Muscle of back (tissue), 3 donors: ENCODE measurements at regions not wholly inside any gene's neighbourhood (a gene's known extent, or its start where the extent isn't known, plus 50 kb on each side); places are given as distances from the start of the nearest gene placed in this dataset.

ENCODE experiments used
- DNase-seq, 3 donors: peaks; one replicate each; pipeline versions ENCODE4 v3.0.0 to v3.0.0-alpha.2; 2013

DNA sequence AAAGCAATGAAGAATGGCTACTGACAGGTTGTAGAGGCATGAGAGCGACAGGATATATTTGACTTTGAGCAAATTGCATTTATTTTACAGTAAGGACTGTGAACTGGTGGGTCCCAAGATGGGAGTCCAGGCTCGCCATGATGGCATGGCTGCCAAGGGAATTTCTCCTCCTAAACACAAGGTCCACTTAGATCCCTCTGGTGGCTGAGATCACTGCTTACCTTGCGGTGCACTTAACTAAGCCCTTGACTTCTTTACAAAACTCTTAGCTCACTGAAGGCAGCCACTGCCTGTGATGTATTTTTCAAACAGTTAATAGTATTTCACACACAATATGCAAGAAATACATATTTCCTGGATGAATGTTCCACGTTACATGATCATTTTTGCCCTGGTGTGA, 50.3 kb upstream of the SORBS2 start:
- no peak for DNase-seq

DNA sequence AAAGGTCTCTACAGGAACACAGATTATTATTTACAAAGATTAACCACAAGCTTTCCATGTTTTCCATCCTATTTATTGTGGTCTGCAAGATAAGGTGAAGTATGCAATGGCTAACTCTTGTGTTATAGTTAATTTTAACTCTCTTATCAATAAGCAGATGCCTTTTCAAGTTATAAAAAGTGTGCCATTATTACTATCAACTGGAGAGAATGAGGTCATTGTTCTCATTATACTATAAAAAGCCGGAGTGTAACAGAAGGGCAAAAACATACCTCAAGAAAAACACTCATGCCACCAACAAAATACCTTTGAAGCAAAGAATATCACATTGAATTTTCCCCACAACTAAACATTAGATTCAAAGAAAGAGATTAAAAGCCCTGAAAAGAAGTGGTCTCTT, 52.0 kb upstream of the SORBS2 start:
- no peak for DNase-seq

DNA sequence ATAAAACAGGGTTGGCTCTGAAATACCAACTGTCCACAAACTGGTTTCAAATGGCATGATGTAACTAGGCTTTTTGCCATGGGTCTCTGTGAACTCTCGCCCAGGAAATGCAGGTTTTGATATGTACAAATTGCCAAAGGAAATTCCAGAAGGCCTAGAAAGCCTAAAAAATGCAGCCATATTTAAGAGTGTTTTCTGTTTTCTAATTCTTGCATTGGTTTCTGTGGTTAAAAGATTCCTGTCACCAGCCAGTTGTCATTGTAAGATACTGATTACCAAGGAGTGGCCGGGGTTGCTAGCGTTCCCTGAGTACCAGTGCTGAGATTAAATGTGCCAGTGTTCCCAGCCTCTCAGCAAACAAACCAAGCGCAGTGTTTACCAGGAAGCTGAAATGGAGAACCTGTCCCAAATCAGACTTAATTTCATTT, 53.9 kb upstream of the SORBS2 start:
- no peak for DNase-seq

DNA sequence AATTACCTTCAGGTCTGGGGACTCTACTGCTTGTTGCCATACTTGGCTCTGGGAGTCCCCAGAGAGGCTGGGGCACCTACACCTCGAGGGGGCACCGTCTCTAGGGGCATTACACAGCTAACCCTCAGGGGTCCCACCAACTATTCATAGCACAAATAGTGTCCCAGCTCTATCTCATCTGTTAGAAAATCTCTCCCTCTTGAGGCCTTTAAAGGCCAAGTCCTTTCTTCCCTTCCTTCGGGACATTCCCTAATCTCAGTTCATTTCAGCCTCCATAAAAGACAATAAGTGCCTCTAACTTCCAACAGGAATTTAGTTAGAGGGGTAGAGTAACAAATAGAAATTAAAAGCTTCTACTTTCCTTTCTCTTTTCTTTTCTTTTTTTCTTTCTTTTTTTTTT, 55.8 kb upstream of the SORBS2 start:
- DNase-seq: no peak

DNA sequence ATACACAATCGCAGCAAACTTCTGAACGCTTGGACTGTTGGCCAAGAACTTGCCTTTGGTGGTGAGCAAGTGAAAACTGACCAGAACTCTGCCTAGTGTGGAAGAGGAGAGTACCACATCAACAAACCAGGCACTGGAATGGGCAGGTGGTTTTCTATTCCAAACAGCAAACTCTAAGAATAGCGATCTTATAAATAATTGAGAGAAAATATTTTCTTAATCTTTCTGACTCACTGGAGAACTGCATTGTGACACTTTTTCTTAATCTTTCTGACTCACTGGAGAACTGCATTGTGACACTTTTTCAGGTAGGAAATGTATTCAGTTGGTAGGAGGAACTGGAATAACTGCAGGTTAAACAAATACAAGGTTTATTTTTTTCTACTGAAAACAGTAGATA, 57.0 kb upstream of the SORBS2 start:
- DNase-seq: no peak

DNA sequence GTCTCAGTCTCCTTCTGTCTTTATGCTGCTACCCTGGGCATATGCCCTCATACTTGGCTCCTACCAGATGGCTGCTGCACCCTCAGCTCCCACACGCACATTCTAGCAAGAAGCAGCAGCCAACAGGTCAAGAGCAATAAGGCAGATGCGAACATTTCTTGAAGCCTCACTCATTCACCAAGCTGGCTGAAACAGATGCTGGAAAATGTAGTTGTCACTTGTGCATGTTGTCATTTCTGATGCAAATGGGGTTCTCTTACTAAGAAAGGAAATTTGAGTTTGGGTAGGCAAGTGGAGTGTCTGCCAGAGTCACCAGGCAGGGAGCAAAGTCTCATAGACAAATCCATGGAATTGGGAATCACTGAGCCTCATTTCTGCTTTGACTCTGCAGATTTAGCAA, 57.4 kb upstream of the SORBS2 start:
- DNase-seq: no peak

DNA sequence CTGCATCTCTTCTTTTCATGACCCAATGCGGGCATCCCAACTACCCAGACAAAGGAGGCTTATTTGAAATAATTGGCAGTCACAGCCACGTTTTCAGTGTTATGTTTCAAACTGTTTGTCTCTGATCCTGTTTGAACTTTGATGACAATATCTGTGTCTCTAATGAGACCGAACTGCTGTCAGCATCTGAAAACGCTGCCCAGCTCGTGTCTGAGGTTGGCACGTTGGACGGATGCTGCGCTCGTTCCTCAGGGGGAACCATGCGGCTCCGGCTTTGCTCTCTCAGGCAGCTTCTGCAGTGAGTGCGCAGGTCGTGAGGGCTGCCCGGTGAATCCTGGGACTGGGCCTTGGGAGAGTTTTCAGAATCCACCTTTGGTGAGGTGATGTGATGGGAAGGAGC, 58.4 kb upstream of the SORBS2 start:
- DNase-seq: no peak

DNA sequence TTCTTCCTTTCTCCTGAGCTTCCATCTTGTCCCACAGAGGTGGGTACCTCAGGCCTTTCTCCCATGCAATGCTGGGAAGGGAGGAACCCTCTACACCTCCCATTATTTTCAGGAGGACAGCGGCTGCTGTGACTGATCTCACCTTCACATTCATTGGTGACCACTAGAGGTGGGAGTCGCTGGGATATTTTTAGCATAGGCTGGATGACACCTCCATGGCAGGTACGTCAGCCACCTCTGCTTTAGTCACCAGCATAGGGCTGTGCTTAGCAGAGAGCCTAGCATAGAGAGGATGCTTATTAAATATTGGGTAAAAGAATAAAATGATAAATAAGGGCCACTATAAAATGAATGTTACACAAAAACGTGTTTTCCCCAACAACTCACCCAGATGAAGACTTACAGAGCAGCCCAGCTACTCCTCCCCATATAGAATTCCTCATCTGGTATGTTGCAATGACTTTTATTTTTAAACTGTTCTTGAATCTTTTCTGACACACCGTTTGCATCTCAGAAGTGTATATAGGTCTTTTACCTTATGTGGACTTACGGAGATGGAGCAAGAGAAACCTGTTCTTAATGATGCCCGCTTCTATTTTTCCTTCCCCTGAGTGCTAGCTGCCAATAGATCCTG, 60.9 kb upstream of the SORBS2 start:
- DNase-seq: no peak

DNA sequence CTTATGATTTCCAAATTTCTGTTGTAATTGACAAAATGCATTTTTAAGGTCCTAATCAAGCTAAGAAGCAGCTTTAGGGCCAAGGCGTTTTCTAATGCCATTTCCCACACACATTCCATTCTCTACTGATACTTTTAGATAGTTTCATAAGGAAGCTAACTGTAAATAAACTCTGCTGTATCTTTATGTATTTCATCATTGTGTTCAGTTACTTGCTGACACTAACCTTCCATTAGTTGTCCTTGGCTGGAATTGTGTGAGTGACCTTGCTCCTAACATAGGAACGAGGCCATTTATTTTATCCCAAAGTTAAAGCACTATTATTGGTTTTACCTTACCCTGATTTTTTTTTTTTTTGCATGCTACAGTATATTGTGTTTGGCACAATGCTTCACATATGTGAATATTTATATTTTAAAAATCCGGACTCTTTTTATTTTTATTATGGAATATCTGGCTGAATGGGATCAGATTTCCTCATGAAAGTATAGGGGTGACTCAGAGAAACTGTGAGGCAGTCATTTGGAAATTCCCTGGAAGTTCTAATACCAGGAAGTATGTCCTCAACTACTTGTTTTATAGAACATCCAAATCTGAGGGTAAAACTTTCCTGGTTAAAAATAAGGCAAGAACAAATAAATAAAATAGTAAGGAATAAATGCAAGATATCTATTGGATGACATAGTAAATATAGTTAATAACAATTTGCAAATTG, 62.7 kb upstream of the SORBS2 start:
- no peak for DNase-seq

DNA sequence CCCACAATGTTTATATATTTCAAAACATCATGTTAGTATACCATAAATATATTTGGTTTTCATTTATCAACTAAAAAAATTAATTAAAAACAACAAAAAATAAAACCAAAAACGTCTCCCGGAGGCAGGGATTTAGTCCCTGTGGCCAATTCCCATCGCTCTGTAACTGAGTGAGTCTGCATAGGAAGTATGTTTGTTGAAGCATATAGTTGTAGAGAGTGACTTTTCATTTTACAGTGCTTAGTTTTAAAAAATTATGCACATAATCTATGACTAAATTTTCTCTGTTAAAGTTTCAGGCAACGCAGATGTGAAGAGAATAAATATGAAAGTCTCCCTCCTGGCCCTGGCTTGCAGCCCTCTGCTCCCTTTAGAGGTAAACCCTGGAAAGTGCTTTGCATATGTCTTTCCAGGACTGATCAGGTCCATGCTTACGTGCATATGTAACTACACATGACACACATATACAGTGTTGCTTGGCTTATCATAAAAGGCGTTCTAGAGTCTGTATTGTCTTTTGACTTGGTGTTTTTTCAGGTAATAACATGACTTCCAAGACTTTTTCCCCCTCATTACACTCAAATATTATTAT, 63.4 kb upstream of the SORBS2 start:
- DNase-seq: no peak

DNA sequence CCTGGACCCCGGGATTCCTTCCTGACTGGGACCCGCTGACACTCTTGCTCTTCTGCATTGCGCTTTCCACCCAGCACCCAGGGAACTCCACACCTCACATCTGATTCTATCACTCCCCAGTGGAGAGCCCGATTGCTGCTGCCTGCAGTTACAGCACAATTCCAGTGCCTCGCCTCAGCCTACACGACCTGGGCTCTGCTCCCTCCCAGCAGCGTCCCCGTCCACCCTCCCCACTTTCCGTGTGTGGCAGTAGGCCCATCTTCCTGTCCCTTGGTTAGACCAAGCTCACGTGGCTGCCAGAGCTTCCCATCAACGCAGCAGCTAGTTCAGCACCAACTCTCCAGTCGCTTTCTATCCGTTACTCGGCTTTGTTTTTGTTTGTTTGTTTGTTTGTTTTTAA, 66.6 kb upstream of the SORBS2 start:
- DNase-seq: no peak

DNA sequence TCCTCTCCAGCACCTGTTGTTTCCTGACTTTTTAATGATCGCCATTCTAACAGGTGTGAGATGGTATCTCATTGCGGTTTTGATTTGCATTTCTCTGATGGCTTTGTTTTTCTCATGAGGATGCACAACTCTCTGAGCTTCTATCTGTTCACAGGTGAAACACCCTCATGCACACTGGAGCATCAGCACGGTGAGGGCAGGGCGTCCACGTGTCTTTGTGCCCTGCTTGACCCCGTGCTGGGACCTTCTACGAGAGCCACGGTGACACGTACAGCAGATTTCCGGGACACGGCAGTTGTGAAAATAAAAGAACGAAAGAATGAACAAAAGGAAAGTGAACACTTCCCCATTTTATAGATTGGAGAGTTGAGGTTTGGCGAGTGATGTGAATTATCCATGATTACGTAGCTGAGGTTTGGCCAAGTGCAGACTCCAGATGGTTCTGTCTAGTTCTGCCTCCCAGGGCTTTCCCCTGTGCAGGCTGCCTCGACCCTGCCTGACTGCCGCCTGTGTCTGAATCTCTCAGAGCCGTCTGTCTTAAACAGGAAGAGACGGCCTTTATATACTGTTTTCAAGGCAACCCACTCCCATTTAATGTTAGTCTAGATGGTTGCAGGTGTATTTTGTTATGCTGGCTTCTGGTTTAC, 67.8 kb upstream of the SORBS2 start:
- no peak for DNase-seq

DNA sequence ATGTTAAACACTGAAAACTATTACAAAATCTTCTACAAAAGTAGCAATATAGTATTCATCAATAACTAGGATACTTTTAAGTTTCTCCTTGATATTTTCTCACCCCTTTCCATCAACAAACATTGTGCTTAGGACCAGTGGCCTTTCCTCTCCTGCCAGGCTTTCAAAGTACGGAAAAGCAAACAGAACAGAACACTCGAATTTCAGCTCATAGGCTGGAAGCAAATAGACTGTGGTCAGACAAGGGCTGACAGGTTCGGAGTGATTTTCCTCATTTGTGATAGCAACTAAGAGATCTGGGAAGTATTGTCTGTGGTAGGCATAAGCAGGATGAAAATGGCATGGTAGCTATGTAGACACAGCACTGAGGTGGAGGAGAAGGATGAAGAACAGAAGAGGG, 68.6 kb upstream of the SORBS2 start:
- no peak for DNase-seq

DNA sequence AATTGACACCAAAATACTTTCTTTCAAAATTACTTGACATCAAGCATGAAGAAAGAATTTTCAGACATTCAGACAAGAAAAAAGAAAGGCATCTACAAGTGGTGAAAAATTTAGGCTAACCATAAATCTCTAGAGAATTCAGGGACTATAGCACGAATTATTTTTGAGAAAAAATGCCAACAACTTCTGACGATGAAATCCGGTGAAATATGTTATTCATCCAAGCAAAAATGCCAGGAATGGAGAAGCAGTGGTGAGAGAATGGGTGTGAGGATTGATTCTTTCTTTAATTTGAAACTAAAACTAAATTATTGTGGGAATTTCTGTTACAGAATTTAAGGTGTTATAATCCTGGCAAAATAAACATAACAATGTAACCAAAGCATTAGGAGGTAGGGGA, 69.4 kb upstream of the SORBS2 start:
- DNase-seq: peak in 1 of 3 donors; percentile 34

DNA sequence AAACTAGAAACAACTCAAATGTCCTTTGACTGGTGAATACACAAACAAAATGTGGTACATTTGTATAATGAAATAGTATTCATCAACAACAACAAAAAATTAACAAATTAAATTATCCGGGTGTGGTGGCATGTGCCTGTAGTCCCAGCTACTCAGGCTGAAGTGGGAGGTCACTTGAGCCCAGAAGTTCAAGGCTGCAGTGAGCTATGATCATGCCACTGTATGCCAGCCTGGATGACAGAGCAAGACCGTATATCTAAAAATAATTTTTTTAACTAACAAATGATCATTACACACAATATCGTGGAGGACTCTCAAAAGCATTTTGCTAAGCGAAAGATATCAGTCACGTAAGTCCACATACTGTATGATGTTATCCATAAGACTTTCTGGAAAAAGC, 71.6 kb upstream of the SORBS2 start:
- no peak for DNase-seq

DNA sequence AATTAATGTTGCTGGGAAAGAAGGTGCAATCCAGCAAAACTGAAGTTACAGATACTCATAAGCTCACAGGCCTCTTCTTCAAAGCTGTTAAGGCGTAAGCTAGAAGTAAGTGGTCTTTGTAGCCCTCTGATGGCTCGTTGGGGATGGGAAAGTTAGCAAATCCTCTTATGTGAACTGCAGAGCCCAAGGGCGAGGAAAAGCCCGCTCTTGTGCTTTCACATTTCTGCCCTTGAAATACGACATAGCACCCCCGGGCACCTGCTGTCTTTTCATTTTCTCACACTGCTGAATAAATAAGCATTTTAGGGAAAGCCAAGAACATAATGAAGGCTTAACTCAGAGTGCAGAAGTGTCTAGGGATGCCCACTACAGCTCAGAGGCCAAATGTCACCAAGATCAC, 73.1 kb upstream of the SORBS2 start:
- DNase-seq: no peak

DNA sequence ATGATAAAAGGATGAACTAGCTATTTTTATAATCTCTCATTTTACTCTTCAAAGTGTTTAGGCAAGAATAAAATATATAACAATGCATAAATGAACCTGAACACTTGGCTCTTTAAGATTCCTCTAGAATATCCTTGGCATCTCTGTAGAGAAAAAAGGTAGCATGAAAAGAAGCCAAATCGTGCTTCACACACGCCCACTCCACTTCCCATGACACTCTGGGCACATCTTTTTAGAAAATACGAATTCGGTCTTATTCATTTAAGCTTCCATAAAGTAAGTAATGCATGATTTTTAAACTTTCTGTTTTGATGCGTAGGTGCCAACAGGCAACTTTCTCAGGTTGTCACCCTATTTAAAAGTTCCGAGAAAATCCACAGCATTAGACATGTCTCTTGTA, 73.6 kb upstream of the SORBS2 start:
- no peak for DNase-seq

DNA sequence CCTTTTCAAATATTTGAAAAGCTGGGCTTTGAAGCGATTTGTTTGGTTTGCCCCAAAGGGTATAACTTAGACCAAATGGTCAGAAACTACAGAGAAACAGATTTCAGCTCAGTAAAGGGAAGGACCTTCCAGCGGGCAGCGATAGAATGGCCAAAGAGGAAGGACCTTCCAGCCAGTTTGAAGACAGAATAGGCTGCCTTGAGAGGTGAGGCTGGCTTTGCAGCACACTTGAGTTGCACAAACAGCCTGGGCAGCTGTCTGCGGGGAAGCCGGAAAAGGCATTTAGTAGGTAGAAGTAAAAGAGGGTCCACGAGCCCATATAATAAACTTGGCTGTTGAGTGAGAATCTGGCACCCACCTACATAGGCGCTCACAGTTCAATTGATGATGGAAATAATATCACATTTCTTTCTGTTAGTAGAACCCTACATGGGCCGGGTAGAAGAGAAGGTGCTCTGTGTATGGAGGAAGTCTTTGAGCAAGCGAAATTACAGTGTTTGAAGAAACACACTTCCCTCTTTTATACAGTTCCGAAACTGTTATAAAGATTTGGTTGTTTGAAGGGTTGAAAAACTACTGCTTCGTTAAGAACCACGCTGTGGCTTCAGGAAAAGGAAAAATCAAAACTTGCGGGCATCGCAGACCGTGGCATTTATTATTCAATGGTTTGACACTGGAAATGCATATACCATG, 75.0 kb upstream of the SORBS2 start:
- DNase-seq: no peak

DNA sequence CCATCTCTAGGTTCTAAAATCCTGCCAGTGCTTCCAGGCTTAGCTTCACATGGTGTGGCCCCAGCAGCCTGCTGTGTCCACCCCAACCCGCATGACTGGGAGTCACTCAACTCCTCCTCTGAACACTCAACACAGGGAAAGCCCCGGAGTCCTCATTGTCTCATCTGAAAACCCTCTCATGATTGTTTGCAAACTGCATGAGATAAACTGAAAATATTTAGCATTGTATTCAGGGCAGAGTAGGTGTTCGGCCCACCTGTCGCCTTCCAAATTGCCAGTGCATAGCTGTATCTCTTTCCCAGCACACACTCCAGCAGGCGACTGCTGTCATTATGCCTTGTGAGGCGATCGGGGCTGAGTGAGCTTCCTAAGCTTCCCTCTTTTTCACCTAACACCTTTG, 76.7 kb upstream of the SORBS2 start:
- no peak for DNase-seq

DNA sequence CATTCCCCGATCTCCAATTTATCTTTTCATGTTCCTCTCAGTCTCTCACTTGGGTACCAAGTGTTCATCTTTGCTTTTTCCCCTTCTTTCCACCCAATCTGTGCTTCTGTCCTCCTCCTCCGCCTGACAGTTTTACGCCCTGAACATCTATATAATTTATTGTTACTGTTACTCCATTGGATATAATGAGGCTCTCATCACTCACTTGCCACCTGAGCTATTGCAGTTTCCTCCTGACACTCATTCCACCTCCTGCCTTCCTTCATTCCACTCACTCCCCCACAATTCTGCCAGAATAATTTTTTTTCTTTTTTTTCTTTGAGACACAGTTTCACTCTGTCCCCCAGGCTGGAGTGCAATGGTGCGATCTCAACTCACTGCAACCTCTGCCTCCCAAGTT, 77.6 kb upstream of the SORBS2 start:
- DNase-seq: no peak

DNA sequence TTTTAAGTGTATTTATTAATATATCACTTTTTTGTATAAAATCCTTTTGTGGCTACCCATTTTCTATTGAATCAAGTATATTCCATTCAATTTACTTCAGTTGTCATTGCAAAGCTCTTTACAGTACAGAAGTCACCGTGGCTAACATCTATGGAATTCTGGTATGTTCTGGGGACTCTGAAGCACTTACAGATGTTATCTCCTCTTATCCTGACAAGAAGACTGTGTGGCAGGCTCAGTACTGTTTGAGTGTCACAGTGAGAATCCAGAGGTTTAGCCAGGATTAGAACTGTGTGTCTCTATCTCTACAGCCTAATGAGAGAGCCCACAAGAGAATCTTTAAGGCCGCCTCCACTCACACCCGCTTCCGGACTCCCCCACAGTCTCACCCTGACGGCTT, 78.2 kb upstream of the SORBS2 start:
- DNase-seq: no peak

DNA sequence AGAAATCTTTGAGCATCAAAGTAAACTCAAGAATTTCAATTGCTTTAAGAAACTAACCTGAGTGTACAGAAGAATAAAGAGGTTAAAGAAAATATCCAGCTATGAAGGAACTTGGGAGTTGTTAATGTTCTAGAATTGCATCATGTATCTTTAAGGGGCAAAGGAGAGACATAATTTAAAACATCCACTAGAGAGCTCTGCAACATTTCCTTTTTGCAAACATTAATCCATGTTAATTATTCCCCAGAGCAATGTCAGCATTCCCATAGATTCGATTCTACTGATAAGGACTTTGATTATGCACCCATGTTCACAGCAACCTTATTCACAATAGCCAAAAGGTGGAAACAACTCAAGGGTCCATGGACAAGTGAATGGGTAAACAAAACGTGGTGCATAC, 80.2 kb upstream of the SORBS2 start:
- DNase-seq: no peak

DNA sequence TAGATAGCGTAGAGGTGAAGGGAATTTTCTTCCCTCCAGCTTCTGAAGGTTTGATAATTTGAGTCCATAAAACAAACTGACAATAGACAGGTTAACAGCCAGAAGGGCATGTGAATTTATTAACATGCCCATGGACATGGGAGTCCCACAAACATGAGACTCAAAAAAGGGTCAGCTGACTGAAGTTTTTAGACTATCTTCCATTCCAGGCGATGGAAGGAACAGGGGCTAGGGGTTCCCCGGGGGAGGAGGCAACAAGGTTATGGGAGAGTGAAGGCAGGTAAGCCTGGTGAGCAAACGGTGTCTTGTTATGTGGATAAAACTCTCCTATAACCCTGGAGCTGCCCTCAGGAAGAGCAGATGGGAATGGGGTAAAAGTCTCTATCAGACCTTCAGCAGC, 81.5 kb upstream of the SORBS2 start:
- no peak for DNase-seq
